ENCODE measurements at regions not wholly inside any gene's neighbourhood (a gene's known extent, or its start where the extent isn't known, plus 50 kb on each side); places are given as distances from the start of the nearest gene placed in this dataset.

GRCh38 chr20:40218971-40219370 lies 470.1 kb downstream of the MAFB start:
- TF ChIP-seq, protein P1, sequence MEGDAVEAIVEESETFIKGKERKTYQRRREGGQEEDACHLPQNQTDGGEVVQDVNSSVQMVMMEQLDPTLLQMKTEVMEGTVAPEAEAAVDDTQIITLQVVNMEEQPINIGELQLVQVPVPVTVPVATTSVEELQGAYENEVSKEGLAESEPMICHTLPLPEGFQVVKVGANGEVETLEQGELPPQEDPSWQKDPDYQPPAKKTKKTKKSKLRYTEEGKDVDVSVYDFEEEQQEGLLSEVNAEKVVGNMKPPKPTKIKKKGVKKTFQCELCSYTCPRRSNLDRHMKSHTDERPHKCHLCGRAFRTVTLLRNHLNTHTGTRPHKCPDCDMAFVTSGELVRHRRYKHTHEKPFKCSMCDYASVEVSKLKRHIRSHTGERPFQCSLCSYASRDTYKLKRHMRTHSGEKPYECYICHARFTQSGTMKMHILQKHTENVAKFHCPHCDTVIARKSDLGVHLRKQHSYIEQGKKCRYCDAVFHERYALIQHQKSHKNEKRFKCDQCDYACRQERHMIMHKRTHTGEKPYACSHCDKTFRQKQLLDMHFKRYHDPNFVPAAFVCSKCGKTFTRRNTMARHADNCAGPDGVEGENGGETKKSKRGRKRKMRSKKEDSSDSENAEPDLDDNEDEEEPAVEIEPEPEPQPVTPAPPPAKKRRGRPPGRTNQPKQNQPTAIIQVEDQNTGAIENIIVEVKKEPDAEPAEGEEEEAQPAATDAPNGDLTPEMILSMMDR (IDR thresholded peaks at IDR 0.05; ENCODE audit: low read depth, low read length) = no peak
- TF ChIP-seq EZH2phosphoT487 (IDR thresholded peaks at IDR 0.05; ENCODE audit: low read depth) = no peak
